Umbilical cord (tissue), 1 donor: ENCODE measurements at regions not wholly inside any gene's neighbourhood (a gene's known extent, or its start where the extent isn't known, plus 50 kb on each side); places are given as distances from the start of the nearest gene placed in this dataset.
"Not testable (repeated sequence)": the region's sequence is repeated elsewhere in the genome, so short reads cannot be mapped to it uniquely, and the experiment has no call there.

Experiments
- DNase-seq: peaks from one replicate; pipeline ENCODE4 v3.0.0-alpha.2; 2015; ENCODE audit warnings: low spot score

DNA sequence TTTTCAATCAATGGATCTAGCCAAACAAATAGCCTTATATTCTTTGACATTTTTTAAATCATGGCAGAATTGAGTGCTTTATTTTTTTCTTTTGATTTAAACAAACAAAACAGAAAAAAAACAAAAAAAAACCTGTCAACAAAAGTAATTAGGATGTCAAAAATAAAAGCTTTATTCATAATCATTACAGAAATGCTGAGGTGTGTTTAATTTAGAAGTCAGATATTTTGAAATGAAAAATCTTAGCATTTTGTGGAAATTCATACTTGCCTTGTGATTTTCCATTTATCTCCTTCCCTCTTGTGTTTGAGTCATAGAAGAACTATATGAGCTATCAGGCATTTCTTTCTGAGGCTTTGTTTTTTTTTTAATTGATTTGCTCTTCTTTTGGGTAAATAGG, 387.0 kb upstream of the STXBP6 start:
- DNase-seq: no peak

DNA sequence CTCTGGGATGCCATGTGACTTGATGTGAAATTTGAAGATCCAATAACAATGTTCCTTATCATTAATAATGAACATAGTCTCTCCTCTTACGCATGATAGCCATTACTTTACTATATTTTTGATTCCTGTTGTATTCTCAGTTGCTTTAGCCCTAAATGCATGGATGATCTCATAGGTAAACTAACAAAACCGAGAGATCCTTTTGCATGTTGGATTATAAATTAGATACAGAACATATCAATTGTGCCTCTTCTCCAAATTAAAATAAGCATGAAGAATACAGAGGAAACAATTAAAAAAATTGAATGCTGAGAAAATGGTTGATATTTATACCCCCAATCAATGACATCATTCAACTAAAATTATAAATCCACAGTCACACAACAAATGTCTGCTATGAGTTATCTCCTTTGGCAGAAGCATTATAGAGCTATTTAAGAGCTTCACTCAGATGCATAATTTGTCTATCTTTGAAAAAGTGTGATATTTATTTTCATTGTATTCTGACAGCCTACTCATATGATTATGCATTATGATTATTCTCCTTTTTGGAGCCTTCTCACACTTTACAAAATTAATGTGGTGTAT, 386.4 kb upstream of the STXBP6 start:
- no peak for DNase-seq

DNA sequence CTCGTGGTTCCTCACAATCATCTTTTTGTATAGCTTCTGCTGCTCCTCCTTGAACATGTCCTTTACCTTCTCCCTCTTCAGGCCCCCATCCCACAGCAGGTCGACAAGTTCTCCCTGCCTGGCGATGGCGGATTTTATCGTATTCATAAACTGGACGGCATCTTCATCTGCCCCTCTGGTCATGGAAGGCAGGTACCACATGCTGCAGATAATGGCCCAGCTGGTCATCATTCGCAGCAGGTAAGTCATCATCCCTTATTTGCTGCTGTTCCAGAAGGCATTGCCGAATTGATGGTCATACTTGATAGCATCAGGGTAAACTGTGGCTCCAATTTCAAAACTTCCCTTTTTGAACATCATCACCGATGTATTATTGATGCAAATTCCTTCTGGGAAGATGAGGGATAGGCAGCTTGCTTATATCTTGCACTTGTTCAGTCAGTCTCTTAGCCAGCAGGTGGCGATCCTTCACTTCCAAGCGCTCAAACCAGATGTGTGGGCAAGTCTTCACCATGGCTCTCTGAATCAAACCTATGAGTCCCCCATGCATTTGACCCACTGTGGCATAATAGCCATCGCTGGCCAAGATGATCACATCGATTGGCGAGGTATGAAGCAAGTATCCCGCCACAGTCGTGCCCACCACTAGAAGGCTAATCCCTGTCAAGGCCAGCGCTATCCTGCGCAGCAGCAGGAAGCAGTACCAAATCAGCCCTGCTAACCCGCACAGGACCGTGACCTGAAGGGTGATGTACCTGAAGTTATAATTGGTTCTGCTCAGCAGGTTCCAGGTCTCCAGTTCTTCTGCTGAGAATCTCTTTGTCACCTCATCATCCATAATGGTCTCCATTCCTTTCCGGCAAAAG, 381.5 kb upstream of the STXBP6 start:
- peak; percentile 3 for DNase-seq

DNA sequence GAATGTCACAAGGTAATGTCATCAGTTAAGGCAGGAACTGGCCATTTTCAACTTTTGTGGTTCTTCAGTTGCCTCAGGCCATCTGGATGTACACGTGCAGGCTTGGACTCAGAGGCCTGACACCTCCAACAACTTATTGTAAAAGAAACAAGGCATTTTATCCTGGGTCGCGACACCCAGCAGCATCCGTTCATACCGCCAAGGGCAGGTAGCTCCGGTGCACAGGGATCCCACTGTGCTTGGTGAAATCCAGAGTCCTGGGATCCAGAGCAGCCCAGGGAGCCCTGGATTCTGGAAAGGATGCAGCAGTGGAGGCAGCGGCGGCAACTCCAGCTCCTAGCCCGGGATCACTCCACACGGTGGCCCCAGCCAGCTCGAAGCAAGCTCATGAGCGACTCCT, 380.9 kb upstream of the STXBP6 start:
- DNase-seq: no peak

DNA sequence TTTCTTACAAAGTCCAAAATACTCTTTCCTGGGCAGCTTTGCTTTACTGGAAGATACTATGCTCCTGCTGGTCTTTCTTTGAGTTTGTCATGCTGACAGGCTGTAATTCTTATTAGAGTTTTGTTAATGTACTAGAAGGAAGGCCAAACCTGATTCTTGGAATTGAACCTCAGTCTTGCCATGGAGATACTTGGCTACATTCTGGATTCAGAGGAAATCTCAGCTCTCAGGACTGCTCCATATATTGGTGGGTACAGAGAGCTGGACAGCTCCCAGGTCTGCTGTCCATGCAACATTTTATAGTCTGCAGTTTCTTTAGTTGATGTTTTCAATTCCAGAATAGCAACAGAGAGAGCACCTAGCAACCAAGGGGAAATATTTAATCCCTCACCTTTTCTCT, 363.1 kb upstream of the STXBP6 start:
- DNase-seq: no peak

DNA sequence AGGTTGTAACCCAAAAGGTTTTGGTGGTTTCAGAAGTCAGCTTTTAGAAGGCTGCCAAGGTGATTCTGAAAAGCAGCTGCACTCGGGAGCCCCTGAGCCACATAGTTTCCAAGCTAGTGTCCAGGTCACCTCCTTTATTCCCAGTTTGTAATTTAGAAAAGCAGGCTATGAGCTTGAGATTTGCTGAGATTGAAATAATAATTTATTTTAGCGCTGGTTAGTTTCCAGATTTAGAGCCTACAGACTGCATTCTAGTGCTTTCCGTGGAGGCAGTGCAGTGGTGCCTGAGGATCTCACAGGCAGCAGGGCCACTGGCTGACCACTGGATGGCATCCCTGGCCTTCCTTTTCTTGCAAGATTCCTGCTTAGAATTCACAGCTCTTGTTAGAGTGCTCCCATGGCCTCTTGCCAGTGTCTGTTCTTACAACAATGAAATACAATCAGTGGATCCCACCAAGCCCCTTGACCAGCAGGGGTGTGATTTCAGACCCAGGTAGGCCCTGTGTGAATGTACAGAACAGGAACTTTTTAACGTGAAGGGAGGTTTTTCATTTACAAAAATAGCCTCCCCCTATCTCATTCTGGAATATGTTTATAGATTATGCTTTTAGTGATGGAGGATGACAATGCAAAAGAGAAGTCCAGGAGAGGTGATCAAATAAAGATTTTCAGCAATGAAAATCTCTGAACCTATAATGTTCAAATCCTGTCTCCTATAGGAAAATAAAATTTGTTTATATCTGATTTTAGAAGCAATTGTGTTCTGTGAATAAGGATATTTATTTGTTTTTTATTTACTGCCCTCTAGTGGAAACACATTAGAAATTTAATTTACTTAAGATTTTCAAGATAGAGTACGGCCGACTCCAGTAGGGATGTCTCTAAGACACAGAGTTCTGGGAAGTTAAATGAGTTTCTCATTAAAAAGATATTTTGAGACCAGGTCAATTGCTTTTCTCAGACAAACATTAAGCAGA, 362.1 kb upstream of the STXBP6 start:
- peak; percentile 12 for DNase-seq

DNA sequence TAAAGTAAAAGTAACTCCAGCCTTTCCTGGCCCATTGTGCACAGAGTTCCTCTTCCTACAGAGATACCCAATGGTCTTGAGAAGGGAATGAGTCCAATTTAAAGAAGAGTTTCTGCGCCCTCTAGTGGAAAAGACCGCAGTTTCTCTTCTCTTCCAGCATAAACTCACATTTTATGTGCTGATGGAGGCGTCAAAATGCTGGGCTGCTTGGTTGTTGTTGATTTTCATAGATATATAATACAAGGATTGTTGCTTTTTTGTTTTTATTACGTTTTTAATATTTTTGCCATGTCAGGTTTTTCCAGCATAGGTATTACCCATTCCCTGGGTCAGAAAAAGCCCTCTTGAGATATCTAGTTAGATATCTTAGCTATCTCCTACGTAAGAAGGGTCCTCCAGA, 356.9 kb upstream of the STXBP6 start:
- peak; percentile 37 for DNase-seq

DNA sequence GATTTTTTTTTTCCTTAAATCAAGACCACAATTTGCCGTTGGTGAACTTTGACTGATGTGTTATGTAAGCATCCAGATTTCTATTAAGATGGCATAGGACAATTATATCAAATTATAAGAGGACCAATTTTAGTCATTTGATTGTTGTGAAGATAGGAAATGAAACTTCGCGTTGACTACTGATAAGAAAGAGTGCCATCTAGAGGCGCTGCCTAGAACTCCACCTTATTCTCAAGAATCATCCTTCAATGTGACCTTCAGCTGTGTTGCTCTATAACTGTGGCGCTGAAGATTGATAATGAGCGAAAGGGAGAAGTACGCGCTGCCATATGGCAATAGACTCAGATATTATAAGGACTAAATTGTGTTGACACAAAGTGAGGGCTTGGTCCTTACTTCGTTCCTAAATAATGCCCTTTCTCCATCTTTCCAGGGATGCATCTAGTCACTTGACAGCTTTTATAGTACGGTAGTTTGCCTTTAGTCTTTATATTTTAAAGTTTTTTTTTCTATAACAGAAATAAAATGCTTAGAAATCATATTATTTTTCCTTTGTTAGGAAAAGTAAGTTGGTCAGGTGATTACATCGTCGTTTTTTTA, 350.8 kb upstream of the STXBP6 start:
- DNase-seq: peak; percentile 59

DNA sequence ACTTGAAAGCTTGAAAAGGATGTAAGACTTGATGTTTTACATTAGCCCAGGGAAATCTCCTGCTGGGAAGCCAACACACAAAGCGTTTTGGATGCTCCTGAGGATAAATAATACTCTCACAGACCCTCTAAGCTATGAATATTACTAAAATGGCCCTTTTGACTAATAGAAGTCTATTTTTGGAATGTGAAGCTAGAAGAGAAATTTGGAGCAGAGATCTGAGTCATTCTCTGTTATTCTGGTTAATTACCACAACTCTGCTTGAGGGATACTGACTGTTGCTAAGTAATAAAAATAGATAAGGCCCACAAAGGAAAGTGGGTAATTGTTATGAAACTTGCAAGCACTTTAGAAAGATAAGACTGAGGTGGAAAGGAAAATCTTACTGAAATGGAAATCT, 346.2 kb upstream of the STXBP6 start:
- DNase-seq: peak; percentile 11

DNA sequence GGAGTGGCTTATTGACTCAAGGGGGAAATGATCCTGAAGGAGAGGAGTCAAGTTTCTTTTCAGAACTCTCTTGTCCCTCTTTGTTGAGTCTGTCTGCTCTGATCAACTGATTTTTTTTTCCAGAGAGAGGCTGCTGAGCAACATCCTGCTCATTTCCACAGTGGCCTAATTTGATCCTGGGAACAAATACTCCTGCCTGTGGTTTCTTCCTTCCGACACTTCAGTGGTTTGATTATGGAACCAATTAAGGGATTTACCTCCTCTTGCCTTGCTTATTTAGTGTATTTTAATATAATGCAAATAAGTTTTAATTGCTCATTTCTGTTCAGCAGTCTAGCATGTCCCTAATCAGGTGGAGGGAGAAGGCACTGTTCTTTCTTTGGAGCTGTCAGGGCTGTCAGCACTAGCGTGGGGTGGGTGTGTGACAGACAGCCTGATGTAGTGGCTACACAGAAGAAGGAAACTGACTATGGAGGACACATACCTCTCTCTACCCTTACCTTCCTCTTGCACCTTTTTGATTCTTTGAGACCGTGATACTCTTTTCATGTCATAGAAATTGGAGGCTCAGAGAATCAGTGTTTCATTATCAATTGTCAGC, 344.9 kb upstream of the STXBP6 start:
- DNase-seq: no peak

DNA sequence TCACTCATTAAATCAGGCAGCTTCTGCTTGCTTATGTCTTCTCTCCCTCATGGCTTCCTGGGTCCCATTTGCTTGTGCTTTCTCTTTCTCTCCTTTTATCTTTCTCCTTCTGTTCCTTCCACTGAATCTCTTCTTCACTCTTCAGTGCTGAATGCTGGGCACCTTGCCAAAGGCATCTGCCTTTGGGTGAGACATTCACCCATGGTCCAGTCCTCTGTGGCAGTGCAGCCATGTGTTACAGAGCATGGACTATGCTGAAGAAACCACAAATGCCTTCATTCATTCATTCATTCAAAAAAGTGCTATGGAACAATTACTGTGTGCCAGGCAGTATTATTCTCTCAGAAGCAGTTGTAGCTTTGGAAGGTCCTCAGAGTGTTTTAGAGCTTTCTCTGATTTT, 344.4 kb upstream of the STXBP6 start:
- DNase-seq: no peak

DNA sequence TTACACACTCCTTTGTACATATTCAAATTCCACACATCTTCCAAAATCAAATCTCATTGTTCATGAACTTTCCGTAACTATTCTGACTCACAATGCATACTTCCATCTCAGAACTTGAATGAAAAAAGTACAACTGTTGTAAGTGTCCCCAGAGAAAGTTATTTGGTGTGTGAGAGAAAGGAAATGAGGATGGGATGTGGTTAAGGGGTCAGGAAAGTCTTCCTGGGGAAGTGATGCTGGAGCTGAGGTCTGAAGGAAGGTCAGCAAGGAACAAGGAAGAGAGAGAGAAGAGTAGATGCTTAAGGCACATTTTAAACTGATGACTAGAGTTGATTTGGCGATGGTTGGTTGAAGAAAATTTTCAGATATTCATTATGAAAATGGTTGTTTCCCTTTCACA, 340.0 kb upstream of the STXBP6 start:
- no peak for DNase-seq

DNA sequence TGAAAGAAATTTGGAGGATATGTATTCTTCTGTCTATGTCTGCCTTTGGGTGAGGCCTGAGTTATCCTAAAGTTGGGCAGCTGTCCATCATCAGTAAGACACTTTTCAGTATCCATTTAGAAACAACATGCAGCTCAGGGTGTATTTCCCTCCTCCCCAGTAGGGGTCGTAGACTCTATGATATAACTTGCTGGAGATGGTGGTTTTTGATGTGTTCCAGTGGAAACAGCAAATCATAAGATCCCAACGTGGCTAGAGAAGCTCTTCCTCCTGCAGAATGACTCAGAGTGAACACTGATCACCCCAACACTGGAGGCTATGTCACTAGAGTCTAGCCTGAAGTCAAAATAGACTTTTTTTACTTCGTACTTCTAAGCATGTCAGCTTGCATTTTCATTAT, 331.6 kb upstream of the STXBP6 start:
- DNase-seq: no peak

DNA sequence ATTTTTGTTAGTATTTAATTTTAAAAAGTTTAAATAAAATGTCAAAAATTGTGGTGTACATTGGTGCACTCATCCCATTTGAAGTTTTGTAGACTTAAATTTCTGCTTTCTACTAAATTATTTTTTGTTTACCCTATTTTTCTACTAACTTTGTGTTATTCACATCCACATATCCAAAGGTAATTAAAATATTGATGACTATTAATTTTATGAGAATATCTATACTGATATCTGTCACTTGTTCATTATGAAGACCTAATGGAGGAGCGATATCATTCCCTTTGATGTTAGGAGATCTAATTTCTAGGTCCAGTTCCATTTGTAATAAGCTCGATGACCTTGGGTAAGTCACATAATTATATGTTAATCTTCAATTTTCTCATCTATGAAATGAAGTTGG, 325.7 kb upstream of the STXBP6 start:
- no peak for DNase-seq

DNA sequence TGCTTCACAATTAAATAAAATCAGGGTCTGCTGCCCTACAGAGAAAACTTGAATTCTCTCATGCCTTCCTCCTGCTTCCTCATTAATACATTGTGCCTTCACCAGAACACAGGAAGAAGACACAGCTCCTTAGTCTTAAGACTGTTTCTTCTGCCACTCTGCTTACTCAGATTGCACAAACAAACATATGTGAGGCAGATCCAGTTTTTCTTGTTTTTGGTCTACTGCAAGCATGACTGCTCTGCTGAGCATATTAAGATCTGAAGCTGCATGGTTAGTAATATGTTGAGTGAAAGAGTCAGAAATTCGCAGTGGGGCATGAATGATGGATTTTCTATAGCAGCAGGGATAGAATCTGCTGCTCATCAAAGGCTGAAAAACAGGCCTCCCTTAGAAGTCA, 321.1 kb upstream of the STXBP6 start:
- DNase-seq: peak; percentile 8

DNA sequence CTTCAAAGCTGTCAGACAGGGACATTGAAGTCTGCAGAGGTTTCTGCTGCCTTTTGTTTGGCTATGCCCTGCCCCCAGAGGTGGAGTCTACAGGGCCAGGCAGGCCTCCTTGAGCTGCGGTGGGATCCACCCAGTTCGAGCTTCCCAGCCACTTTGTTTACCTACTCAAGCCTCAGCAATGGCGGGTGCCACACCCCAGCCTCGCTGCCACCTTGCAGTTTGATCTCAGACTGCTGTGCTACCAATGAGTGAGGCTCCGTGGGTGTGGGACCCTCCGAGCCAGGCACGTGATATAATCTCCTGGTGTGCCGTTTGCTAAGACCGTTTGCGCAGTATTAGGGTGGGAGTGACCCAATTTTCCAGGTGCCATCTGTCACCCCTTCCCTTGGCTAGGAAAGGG, 320.1 kb upstream of the STXBP6 start:
- DNase-seq: not testable (repeated sequence)

DNA sequence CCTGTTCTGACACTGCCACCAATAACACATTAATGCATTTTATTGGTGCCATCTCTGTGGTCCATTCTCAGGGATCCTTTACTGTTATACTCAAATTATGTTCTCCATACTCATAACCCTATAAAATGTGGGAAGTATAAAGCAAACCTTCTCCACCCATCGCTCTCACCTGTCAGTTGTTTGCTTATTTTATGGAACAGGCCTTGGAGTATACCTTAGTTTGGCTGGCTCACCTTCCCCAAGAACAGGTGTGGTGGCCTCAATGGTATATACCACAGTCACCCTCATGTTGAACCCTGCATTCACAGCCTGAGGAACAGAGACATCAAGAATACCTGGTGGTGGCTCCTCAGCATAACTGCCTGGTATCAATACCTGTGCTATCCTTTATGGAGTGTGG, 308.4 kb upstream of the STXBP6 start:
- no peak for DNase-seq

DNA sequence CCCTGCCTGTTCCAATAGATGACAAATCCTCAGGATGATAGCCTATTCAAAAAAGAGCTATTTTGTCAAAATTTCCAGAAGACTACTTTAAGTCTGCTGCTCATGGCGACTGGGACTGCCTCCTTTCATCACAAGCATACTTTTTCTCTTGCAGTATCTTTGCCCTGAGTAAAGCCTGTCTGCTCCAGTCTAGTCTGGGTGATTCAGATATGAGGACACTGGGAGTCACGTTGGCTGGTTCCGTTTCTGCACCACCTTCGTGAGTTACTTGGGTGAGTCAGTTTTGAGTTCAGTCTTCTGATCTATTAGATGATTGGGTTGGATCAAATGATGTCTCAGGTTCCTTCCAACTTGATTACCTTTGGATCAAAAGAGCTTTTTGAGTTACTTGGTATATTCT, 301.3 kb upstream of the STXBP6 start:
- no peak for DNase-seq

DNA sequence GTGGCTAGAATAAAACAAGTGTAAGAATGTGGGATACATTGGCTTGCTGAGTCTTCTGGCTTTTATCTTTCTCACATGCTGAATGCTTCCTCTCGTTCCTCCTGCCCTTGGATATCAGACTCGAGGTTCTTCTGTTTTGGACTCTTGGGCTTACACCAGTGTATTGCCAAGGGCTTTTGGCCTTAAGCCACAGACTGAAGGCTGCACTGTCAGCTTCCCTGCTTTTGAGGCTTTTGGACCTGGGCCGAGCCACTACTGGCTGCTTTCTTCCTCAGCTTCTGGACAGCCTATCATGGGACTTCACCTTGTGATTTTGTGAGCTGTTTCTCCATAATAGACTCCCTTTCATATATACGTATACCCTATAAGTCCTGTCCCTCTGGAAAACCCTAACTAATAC, 300.9 kb upstream of the STXBP6 start:
- DNase-seq: no peak

DNA sequence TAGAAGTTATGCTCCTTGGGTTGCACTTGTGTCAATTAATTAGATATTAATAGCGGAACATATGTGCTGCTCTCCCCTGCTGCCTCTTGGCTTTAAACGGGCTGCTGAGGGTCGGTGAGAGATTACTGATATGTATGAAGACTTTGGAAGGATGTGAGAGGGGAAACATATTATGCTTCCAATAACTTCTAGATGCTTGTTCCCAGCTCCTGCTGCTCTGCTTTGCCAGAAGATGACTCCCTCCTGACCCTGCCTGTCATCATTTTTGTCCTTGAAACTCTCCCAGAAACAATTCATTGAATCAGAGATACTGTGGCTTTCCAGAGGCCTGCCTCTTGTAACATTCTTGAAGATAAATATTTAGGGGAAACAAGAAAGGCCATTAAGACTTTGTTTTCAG, 300.1 kb upstream of the STXBP6 start:
- DNase-seq: no peak

DNA sequence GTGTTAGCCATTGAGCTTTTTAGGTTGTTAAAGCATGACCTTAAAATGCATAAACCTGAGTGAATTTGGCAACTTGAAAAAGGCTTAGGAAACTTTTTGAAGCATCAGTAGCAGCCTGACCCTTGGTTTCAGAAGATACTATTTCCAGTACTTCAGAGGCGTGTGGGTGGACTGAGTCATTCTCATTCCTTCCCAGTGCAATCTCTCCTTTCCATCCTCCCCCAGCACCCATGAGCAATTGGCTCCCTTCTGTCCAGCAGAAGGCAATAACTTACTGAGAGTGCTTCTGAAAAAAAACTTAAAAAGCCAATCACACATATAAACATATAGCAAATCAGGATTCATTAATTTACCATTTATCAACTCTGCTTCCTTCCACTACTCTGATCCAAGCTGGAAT, 299.3 kb upstream of the STXBP6 start:
- no peak for DNase-seq

DNA sequence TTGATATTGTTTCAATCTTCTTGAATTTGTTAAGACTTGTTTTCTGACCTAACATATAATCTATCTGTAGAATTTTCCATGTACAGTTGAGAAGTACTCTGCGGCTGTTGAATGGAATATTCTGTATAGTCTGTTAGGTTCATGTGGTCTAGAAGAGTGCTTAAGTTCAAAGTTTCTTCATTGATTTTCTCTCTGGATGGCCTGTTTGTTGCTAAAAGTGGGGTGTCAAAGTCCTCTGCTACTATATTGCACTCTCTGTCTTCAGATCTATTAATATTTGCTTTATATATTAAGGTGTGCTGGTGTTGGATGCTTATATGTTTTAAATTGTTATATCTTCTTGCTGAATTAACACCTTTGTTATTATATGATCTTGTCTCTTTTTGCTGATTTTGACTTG, 290.9 kb upstream of the STXBP6 start:
- no peak for DNase-seq
